Type B pancreatic cell (in vitro differentiated cells): ENCODE measurements at regions not wholly inside any gene's neighbourhood (a gene's known extent, or its start where the extent isn't known, plus 50 kb on each side); places are given as distances from the start of the nearest gene placed in this dataset.

Source experiments
- DNase-seq: peaks from one replicate; pipeline ENCODE4 v3.0.0; 2021; ENCODE audit warnings: mixed read lengths; ENCODE audit not compliant: unreplicated experiment; ENCODE audit errors: extremely low spot score
- H3K27ac Mint-ChIP-seq: 2 replicates; pipeline ENCODE4 v1.8.0; 2021; ENCODE audit warnings: mild to moderate bottlenecking, mixed read lengths
- H3K27me3 Mint-ChIP-seq: 2 replicates; pipeline ENCODE4 v1.8.0; 2021; ENCODE audit warnings: mixed read lengths
- H3K36me3 Mint-ChIP-seq: 2 replicates; pipeline ENCODE4 v1.8.0; 2021; ENCODE audit warnings: mixed read lengths
- H3K4me1 Mint-ChIP-seq: one replicate; pipeline ENCODE4 v1.8.0; 2021; ENCODE audit warnings: mixed read lengths; ENCODE audit not compliant: unreplicated experiment
- H3K4me3 Mint-ChIP-seq: 2 replicates; pipeline ENCODE4 v1.8.0; 2021; ENCODE audit warnings: mild to moderate bottlenecking, mixed read lengths
- H3K9me3 Mint-ChIP-seq: 2 replicates; pipeline ENCODE4 v1.8.0; 2021; ENCODE audit warnings: mixed read lengths
- TF ChIP-seq, protein P1 (sequence below): fragments of 200-600 bp; sonication (generic); conservative IDR thresholded peaks from 2 replicates; pipeline ENCODE4 v1.5.0; 2021; ENCODE audit warnings: antibody characterized with exemption, mild to moderate bottlenecking

DNA sequence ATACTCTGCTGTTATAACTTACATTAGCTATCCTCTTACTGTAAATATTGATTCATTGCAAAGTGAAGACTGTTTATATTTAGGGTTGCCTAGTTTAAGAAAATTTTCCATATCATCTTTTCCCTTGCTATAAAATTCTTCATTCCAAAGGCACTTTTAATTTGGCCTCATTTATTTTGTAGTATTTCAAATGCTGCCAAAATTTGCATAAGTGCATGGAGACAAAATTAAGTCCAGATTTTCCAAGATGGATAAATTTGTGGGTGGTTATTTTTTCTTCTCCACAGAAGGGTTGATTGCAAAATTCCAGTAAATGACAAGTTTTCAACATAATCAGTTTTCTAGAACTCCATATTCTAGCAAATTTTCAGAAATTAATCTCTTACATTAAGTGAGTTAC lies 141.5 kb upstream of the MTAP start:
- Mint-ChIP-seq H3K36me3 (no peaks in the 10 kb centered on the region), H3K4me3 (no peak overlapping the region), H3K27ac (no peak overlapping the region), H3K9me3 (no peaks in the 10 kb centered on the region), H3K4me1 (no peaks in the 10 kb centered on the region), H3K27me3 (peaks cover 3% of the 10 kb centered on the region)
- TF ChIP-seq, protein P1, sequence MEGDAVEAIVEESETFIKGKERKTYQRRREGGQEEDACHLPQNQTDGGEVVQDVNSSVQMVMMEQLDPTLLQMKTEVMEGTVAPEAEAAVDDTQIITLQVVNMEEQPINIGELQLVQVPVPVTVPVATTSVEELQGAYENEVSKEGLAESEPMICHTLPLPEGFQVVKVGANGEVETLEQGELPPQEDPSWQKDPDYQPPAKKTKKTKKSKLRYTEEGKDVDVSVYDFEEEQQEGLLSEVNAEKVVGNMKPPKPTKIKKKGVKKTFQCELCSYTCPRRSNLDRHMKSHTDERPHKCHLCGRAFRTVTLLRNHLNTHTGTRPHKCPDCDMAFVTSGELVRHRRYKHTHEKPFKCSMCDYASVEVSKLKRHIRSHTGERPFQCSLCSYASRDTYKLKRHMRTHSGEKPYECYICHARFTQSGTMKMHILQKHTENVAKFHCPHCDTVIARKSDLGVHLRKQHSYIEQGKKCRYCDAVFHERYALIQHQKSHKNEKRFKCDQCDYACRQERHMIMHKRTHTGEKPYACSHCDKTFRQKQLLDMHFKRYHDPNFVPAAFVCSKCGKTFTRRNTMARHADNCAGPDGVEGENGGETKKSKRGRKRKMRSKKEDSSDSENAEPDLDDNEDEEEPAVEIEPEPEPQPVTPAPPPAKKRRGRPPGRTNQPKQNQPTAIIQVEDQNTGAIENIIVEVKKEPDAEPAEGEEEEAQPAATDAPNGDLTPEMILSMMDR, result no peak
- no peak for DNase-seq

DNA sequence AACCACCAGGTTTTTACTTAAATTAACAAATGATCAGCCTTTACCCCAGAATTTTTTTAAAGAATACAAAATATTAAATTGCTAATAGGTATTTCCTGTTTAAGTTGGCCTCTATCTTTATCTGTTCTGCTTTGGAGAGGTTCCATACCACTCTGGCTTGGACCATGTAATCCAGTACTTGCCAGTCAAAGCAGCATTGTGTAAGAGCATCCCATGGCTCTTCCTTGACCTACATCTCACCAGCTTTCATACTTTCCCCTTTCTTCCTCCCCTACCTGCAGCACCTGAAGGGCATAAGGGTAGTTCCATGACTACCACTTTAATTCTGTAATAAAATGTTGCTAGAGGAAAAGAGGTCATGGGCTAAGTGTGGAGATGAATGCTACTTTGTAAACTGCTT lies 140.8 kb upstream of the MTAP start:
- no peak overlapping the region for H3K27ac Mint-ChIP-seq
- TF ChIP-seq, protein P1, result no peak
- no peaks in the 10 kb centered on the region for H3K36me3 Mint-ChIP-seq
- no peaks in the 10 kb centered on the region for H3K4me1 Mint-ChIP-seq
- no peak overlapping the region for H3K4me3 Mint-ChIP-seq
- no peak for DNase-seq
- H3K27me3 Mint-ChIP-seq, result peaks cover 3% of the 10 kb centered on the region
- no peaks in the 10 kb centered on the region for H3K9me3 Mint-ChIP-seq

DNA sequence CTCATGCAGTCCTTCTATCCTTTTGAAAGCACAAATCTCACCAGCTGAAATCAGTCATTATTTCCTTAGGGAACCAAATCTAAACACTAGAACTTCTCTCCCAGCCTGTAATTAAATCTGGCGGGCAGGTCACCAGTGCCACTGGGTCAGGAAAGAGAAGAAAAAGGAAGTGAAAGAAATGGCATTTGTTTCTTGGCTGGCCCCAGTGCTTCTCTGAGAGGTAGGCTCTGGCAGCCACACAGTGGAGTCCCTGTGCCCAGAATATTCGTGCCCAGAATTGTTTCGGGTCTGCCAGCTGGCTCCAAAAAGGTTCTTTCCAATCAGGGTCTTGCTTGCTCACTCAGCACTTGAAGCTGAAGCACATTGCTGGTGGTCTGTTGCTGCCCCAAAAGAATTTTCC lies 133.9 kb upstream of the MTAP start:
- H3K4me3 Mint-ChIP-seq, result no peak overlapping the region
- no peaks in the 10 kb centered on the region for H3K4me1 Mint-ChIP-seq
- TF ChIP-seq, protein P1, result no peak
- H3K27me3 Mint-ChIP-seq, result no peaks in the 10 kb centered on the region
- no peaks in the 10 kb centered on the region for H3K36me3 Mint-ChIP-seq
- H3K27ac Mint-ChIP-seq, result no peak overlapping the region
- H3K9me3 Mint-ChIP-seq, result no peaks in the 10 kb centered on the region
- no peak for DNase-seq

DNA sequence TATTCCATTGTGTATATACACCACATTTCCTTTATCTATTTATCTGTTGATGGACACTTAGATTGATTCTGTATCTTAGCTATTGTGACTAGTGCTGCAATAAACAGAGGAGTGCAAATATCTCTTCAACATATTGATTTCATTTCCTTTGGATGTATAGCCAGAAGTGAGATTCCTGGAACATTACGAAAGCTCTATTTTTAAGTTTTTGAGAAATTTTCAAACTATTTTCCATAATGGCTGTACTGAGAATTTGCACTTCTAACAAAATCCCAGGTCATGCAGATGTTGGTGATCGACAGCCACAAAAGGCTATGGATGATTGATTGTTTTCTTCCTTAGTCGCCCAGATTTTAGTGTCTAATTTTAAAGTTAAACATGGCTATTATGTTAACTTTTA lies 132.7 kb upstream of the MTAP start:
- Mint-ChIP-seq H3K36me3 (no peaks in the 10 kb centered on the region), H3K27ac (no peak overlapping the region), H3K4me3 (no peak overlapping the region), H3K27me3 (no peaks in the 10 kb centered on the region), H3K4me1 (no peaks in the 10 kb centered on the region), H3K9me3 (no peaks in the 10 kb centered on the region)
- TF ChIP-seq, protein P1, result no peak
- DNase-seq, result no peak

DNA sequence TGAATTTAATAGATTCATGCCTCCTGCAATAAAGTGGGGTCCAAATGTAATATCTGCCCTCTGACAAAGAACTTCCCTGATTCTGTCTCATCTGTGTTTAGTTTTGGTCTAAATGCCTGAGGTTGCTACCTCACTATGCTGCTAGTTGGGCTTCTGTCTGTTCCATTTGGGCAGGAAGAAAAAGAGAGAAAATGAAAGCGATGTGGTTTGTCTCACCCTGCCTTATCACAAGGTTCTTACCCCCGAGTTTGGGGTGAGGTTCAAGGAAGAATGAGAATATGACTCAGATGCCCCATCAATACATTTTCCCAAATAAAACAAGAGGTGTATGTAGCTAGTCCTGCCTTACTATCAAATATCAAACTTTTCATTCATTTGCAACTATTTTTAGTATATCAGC lies 132.1 kb upstream of the MTAP start:
- Mint-ChIP-seq H3K4me3 (no peak overlapping the region), H3K36me3 (no peaks in the 10 kb centered on the region), H3K4me1 (no peaks in the 10 kb centered on the region), H3K27me3 (no peaks in the 10 kb centered on the region), H3K9me3 (no peaks in the 10 kb centered on the region), H3K27ac (no peak overlapping the region)
- DNase-seq, result no peak
- TF ChIP-seq, protein P1, result no peak

DNA sequence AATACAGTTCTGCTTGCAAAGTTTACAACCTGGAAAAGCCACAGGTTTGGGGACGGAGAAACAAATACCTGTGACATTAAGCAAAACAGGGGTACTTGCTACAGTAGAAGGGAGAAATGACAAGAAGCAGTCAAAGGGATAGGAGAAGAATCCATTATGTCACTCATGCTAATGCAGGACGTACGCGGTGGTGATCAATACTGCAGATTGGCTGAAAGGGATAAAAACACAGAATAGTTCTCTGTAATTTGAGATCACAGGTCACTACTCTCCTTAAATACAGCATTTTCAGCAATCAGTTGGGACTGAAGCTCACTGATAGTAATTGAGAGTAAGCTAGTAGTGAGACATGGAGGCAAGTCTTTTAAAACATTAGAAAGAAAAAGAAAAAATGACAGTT lies 130.3 kb upstream of the MTAP start:
- no peaks in the 10 kb centered on the region for H3K36me3 Mint-ChIP-seq
- no peaks in the 10 kb centered on the region for H3K4me1 Mint-ChIP-seq
- H3K27ac Mint-ChIP-seq, result no peak overlapping the region
- H3K9me3 Mint-ChIP-seq, result no peaks in the 10 kb centered on the region
- TF ChIP-seq, protein P1, result no peak
- no peak overlapping the region for H3K4me3 Mint-ChIP-seq
- no peaks in the 10 kb centered on the region for H3K27me3 Mint-ChIP-seq
- DNase-seq, result no peak
